ENCODE measurements at regions not wholly inside any gene's neighbourhood (a gene's known extent, or its start where the extent isn't known, plus 50 kb on each side); places are given as distances from the start of the nearest gene placed in this dataset.
"Not testable (repeated sequence)": the region's sequence is repeated elsewhere in the genome, so short reads cannot be mapped to it uniquely, and the experiment has no call there.

DNA sequence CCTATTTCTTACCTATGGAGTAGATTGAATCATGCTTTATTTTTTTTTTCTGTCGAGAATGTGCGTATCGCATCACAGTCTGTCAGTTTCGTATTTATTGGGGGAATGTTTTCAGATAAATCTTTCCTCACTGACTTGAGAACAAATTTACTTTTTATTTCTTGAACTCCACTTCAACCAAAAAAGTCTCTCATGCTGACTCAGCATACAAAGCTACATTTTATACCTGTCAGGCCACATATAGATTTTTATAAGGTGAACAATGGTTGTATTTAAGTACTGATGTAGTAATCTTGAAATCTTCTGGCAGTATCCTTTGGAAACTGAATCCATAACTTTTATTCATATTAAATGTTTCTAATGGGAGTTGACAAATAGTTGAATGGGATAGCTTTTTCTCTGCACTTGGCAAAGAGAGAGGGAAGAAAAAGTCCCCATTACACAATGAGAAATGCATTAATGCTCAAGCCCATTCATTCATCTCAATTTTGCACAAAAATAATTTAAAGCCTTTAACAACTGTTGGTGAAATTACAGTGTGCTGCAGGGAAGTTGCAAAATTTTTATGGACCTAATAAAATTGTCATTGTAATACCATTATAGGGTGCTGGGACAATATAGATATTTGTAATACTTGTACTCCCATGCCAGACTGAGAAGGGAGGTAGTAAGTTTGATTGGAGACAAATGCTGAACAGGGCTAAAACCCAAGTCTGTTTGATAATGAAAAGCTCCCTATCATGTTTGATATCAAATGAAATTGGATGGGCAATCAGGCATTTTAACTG lies 367.6 kb downstream of the HLX start:
- no peak for DNase-seq (ENCODE audit: low read depth in 2 of 2)

DNA sequence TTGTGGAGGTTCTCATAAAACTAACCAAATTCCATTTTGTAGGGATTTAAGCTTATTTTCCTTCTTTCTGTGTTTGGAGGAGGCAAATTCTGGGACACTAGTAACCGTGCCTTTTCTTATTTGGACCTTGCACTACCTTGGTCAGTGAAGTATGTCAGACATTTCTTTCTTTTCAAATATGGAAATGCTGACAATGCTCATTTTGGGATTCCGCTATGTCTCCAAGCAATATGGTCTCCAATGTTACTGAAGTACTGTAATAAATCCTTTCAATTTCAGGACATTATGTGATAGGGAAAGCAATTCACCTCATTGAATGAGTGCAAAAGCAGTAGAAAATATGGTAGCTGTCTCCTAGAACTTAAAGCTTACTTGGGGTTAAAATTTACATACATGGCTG lies 372.3 kb downstream of the HLX start:
- no peak for DNase-seq (ENCODE audit: low read depth in 2 of 2)

DNA sequence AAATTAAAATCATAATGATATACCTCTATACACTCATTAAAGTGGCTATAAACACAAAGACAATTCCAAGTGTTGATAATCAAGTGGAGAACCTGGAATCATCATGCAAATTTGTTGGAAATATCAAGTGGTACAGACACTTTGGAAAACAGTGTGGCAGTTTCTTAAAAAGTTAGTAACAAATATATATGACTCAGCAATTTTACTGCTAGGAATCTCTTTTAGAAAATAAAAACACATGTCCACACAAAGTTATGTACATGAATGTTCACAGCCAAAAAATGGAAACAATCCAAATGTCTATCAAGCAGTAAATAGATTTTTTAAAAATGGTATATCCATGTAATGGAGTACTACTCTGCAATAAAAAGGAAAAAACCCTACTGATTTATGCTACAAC lies 375.6 kb downstream of the HLX start:
- no peak for DNase-seq (ENCODE audit: low read depth in 2 of 2)

DNA sequence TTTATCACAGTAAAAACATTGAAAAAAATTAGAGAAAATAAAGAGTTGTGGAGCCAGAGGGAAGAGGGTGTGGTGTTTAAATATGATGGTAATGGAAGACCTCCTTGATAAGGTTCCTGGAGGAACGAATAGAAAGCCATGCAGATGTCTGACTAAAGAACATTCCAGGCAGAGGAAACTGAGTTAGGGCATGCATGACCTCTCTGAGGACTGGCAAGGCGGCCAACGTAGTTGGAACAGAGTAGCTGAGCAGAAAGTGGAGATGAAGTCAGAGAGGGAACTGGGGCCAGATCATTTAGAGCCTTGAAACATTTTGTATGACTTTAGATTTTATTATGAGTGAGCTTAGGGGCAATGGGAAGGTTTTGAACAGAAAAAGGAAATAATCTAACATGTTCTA lies 377.5 kb downstream of the HLX start:
- no peak for DNase-seq (ENCODE audit: low read depth in 2 of 2)

DNA sequence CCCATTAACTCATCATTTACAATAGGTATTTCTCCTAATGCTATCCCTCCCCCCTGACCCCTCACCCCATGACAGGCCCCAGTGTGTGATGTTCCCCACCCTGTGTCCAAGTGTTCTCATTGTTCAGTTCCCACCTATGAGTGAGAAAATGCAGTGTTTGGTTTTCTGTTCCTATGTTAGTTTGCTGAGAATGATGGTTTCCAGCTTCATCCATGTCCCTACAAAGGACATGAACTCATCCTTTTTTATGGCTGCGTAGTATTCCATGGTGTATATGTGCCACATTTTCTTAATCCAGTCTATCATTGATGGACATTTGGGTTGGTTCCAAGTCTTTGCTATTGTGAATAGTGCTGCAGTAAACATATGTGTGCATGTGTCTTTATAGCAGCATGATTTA lies 378.3 kb downstream of the HLX start:
- not testable (repeated sequence) for DNase-seq (ENCODE audit: low read depth in 2 of 2)

DNA sequence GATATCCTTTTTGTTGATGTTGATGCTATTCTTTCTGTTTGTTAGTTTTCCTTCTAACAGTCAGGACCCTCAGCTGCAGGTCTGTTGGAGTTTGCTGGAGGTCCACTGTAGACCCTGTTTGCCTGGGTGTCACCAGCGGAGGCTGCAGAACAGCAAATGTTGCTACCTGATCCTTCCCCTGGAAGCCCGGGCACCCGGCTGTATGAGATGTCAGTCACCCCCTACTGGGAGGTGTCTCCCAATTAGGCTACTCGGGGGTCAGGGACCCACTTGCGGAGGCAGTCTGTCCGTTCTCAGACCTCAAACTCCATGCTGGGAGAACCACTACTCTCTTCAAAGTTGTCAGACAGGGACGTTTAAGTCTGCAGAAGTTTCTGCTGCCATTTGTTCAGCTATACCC lies 383.4 kb downstream of the HLX start:
- not testable (repeated sequence) for DNase-seq (ENCODE audit: low read depth in 2 of 2)

DNA sequence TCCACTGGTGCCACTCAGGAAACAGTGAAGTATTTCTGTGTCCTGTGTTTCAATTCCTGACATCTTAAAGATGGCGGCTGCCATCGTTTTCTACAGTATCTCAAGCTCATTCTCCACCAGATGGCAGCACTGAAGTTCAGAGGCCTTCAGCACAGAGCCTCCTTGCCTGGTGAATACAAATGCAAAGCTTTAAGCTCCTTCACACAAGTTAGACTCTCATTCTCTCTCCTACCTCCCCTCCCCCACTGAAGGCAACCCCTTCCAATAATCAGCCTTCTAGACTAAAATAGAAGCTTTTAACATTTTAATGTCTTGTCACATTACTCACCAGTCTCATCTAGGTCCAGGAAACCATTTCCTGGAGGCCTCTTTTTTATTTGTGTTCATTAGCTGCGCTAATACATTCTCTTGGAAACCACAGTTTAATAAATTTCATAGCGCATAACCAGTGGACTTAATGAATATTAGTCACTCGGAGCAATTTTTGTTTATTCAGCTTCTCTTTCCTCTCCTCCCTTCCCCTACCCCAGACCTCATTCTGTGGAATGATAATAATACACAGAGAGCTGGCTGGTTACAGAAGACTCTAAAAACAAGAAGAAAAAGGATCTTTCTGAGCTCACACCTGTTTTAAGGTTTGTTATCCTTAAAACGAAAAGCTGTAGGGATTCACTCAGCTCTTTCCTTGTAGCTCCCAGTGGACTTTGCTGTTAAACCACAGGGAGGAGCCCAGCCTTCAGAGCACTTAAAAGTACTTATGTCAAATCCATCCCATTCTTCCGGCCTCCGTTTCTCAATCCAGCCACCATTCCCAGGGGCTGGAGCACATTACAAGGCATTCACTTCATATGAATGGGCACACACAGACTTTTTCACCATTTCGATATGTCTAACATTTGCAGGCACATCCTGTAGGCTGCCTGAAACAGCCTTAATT lies 384.9 kb downstream of the HLX start:
- peak; percentile 87 to 88 for DNase-seq (ENCODE audit: low read depth in 2 of 2)

DNA sequence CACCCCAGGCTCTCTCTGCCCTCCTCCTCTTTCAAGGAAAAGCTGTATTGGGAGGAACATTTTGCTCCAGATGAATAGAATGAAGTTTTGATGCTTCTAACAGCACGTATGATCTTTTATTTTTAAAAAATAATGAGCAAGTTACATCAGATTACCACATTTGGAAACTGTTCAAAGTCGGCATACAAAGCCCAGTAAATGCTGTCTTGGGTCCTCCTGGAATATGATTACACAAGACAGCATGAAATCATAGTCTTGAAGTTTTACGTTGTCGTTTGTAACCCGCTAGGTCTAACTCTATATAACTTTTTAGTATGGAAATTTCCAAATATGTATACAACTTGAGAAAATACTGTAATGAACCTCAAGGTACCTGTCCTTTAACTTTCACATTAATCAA lies 385.6 kb downstream of the HLX start:
- DNase-seq (ENCODE audit: low read depth in 2 of 2): no peak

DNA sequence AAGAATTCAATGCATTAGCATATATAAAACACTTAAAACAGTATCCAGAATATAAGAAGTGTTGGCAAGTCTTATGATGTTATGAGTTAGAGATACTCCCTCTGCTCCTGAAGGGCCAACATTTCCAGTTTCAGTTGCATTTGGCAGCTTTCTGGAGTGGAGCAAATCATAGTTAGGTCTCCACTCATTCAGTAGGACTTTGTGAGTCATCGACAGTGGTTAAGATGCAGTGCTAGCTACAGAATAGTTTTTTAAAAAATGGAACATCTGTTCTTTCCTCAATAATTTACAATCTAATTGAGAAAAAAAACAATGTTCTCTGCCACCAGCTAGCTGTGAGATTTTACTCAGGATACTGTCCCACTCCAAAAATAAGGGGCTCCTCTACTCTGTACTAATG lies 389.1 kb downstream of the HLX start:
- no peak for DNase-seq (ENCODE audit: low read depth in 2 of 2)

DNA sequence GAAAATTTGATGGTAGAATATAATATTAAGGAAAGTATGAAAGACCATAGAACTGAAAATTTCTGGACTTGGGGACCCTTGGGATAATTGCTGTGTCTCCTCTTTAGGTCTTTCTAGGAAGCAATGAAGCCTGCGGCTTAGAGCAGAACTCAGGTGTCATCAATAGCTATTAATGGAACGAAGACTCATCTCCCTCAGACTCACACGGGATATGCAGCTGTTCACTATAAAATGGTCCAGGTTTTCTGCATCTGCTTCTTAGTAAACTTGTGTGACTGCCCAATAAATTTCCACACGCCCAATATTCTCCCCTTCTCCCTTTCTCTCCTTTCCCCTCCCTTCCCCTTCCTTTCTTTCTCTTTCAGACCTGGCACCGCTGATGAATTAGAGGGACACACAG lies 392.5 kb downstream of the HLX start:
- DNase-seq (ENCODE audit: low read depth in 2 of 2): no peak

DNA sequence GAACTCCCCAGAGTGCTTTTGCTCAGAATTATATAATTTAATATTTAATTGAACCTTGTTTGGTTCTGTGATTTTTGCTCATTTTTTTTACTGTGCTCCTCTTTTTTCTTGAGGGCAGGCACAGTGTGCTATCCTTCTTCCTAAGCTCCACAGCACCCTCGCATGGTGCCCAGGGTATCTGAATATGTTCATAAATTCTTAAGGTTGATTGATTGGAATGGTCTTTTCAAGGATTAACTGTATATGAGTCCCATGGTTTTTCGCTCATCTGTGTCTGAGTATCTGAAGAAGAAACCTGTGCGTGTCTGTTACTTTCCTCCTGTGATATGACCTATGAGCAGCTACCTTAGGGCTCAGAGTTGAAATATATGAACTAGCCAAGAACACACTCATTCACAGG lies 393.7 kb downstream of the HLX start:
- peak in 1 of 2 donors; percentile 8 for DNase-seq (ENCODE audit: low read depth in 2 of 2)

DNA sequence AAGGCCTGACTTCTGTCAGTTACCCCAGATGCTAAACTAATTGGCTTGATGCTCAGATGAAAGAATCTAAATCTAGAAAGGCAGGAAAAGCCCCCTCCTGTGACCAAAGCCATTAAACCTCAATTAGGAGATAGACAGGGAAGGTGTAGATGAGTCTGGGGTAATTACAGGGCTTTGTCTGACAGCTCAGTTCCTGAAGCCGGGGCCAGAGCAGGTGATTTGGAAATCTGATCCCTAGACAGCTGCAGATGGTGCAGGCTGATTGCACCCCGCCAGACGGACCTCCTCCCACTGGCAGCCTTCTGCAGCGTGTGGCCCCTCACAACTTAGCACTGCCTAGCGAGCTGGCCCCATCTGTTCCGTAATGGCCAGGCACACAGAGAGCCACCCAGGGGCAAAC lies 395.1 kb downstream of the HLX start:
- DNase-seq (ENCODE audit: low read depth in 2 of 2): no peak

DNA sequence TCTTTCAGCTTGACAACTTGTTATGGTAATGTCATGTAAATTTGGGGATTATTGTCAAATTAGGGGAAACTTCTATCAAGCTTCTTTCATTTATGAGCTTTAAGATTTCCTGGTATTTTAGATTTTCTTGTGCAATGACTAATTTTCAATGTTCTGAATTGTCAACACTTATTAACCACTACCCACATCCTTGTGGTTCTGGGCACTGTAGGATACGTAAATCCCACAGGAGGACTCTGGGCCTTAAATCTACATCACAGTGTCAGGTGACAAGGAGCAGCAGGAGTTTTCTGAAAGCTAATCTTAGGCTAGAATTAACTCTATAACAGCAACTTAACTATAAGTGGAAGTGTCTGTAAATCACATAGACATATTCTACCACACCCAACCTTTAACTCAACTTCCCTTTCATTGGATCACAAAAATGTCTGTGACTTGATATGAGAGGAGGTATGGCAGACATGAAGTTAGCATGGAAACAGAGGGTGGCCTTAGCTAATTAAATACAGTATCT lies 397.7 kb downstream of the HLX start:
- no peak for DNase-seq (ENCODE audit: low read depth in 2 of 2)

DNA sequence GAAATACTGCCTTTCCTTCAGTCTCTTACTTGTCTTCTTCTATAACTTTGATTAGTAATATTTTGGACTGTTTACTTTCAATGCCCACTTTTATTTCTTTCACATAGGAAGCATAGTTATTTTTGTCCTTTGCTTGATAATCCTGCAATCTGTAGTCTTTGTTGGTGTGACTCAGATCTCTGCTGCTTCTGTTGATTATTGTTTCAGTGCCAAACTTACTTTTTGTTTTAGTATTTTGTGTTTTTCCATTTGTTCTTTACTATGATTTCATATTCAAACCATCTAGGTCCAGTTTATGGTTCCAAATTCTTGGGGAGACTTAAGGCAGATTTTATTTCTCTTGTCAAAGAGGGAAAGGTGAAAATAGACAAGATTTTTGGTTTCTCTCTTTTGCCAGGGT lies 399.9 kb downstream of the HLX start:
- DNase-seq (ENCODE audit: low read depth in 2 of 2): no peak

DNA sequence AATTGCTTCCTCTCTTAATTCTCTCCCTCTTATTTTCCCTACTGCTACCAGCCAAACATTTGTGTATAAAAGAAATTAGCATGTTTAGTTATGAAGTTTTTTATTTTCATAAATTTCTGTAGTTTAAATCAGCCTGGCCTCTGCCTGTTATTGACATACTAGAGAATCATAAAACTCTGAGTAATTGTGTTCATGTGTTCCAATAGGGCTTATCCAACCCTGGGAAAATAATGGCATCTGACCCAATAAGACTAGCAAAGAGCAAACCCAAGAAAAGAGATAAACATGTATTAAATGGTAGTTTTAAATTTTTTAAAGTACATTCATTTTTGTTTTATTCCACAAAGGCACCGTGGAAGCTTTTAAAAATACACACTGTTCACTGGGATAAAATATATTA lies 404.3 kb downstream of the HLX start:
- DNase-seq (ENCODE audit: low read depth in 2 of 2): no peak

DNA sequence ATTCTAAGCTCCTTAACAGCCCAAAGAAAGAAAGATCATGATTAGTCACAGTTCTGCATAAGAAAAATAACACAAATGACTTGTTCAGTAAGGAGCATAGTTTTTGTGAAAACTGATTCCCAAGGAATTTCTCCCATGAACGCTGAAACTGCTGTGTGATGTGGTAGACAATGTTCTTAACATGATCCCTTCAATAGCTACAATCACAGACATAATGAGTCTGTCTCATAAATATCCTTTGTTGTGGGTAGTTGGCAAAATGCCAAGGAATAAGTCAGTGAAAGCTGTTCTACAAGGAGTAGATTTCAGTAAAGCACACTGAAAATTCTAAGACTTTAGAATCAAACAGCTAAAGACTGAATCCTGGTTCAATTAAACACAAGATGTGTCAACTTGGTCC lies 404.8 kb downstream of the HLX start:
- peak; percentile 3 to 40 for DNase-seq (ENCODE audit: low read depth in 2 of 2)

DNA sequence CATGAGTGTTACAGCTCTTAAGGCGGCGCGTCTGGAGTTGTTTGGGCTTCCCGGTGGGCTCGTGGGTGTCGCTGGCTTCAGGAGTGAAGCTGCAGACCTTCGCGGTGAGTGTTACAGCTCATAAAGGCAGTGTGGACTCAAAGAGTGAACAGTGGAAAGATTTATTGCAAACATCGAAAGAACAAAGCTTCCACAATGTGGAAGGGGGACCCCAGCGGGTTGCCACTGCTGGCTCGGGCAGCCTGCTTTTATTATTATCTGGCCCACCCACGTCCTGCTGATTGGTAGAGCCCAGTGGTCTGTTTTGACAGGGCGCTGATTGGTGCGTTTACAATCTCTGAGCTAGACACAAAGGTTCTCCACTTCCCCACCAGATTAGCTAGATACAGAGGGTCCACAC lies 405.7 kb downstream of the HLX start:
- not testable (repeated sequence) for DNase-seq (ENCODE audit: low read depth in 2 of 2)

DNA sequence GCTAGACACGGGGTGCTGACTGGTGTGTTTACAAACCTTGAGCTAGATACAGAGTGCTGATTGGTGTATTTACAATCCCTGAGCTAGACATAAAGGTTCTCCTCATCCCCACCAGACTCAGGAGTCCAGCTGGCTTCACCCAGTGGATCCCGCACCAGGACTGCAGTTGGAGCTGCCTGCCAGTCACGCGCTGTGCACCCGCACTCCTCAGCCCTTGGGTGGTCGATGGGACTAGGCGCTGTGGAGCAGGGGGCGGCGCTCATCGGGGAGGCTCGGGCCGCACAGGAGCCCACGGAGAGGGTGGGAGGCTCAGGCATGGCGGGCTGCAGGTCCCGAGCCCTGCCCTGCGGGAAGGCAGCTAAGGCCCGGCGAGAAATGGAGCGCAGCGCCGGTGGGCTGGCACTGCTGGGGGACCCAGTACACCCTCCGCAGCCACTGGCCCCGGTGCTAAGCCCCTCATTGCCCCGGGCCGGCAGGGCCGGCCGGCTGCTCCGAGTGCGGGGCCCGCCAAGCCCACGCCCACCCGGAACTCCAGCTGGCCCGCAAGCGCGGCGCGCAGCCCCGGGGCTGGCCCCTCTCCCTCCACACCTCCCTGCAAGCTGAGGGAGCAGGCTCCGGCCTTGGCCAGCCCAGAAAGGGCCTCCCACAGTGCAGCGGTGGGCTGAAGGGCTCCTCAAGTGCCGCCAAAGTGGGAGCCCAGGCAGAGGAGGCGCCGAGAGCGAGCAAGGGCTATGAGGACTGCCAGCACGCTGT lies 406.4 kb downstream of the HLX start:
- not testable (repeated sequence) for DNase-seq (ENCODE audit: low read depth in 2 of 2)

DNA sequence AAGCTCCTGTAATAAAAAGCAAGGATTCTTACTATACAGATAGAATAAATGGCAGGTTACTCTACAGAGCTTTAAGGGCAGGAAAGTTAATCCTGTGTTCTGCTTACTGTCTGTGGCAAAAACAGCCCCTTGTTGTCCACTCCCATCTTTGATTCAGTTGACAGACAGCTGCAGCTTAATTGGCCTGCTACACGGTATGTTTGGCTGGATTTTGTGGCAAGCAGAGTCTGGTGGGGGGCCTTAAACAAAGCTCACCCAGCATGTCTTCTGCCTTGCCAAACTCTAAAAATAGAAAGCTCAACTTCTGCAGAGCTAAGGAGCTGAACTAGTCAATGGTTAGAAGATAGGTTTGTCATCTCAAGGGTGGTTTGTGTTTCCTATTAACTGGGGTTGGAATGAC lies 407.2 kb downstream of the HLX start:
- no peak for DNase-seq (ENCODE audit: low read depth in 2 of 2)

DNA sequence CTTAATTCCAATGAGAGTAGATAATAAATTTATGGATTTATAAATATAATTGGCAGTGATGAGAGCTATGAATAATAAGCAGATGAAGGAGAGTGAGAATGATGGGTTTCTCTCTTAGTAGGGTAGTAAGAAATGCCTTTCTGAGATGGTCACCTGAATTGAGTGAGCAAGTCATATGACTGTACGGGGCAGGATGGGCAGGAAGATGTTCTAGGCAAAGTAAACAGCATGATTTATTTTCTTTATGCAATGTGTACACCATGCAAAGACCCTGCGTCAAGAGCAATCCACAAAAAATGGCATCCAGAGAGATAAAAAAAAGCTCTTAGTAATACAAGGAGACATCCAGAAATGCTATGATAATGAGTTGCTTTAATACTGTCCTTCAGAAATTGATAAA lies 409.9 kb downstream of the HLX start:
- DNase-seq (ENCODE audit: low read depth in 2 of 2): no peak

DNA sequence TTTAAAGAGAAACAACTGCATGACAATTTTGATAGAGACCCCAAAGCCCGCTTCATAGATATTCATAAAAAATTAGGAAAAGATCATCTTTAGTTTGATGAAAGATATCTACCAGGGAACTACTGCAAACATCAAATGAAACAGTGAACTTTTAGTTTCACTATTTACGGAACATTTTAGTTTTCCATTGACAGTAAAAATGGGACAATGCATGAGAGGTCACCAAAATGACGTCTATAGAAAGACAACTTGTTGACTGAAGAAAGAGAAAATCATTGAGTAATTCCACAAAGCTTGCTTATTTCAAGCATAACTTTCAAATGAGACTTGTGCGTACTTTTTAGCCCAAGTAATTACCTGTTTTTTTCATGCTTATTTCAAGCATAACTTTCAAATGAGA lies 411.4 kb downstream of the HLX start:
- DNase-seq (ENCODE audit: low read depth in 2 of 2): peak in 1 of 2 donors; percentile 32

DNA sequence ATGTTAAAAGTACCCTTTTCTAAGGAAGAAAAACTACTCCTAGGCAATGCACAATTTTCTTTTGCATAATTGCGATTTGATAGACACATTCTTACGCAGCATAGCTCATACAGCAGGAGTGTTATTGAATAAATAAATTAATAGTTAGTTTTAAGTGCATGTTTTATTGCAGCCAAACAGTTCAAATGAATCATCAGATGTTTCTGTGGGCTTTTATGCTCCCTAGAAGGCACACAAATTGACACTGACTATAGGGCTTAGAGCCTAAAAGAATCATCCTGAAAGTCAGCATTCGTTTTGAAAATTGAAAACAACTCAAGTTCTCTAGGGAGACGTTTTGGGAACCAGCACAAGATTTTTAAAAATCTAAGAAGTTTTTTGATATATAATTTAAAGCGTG lies 411.9 kb downstream of the HLX start:
- no peak for DNase-seq (ENCODE audit: low read depth in 2 of 2)
